RKO (cell line): ENCODE measurements at regions not wholly inside any gene's neighbourhood (a gene's known extent, or its start where the extent isn't known, plus 50 kb on each side); places are given as distances from the start of the nearest gene placed in this dataset.
"Not testable (repeated sequence)": the region's sequence is repeated elsewhere in the genome, so short reads cannot be mapped to it uniquely, and the experiment has no call there.

Experiments used
- DNase-seq: peaks from one replicate; pipeline ENCODE4 v3.0.0-alpha.2; 2016; ENCODE audit warnings: low spot score

DNA sequence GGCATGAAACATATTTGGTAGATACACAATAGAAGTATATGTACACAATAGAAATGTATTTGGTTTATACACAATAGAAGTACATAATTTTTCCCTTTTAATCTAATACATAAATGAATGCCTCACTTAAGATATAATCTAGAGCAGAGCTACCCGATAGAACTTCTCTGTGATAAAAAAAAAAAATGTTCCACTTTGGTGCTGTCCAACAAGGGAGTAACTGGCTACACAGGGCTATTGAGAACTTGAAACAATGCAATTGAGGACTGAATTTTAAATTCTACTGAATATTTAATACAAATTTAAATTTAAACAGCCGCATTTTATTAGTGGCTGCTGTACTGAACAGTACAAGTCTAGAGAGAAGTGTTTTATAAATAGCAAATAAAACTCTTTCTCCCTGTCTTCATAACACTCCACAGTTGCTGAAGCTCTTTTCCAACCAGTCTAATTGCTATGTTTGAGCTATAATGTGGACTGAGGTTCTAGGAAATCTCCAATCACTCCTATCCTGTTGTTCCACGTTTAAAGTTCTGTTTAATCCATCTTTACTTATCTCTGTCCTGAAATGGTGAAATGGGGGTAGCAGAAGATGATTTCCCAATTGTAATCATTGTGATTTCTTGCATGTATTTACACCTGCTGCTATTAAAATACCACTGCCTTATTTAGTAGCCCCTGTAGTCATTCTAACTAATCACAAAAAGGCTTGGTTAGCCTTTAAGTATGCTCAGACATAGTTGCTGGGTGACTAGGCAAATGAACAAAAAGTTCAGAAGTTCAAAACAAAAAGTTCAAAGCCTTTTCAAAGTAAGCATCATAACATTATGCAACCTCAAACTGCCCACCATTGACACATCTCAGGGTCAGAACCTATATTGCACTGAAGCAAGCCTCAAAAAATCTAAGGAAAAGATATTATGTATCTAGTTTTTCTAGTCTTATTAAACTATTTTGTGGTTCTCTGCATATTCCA is 192.3 kb upstream of the C1orf87 start:
- peak; percentile 32 for DNase-seq

DNA sequence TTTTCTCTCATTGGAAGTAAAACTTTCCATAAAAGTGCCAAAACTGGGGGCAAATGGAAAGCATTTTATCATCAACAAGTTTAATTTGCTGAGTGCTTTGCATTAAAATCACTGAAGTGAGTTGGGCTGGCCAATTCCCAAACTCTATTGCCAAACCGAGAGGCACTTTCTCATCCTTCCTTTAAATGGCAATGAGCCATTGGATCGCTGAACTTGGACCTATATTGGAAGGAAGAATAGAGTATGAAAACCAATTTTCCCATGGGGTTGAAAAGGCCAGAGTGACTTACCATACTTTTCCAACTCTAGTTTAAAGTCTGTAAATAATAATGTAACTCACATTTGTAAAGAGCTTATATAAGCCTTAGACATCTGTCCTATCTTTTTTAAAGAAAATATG is 189.1 kb upstream of the C1orf87 start:
- no peak for DNase-seq

DNA sequence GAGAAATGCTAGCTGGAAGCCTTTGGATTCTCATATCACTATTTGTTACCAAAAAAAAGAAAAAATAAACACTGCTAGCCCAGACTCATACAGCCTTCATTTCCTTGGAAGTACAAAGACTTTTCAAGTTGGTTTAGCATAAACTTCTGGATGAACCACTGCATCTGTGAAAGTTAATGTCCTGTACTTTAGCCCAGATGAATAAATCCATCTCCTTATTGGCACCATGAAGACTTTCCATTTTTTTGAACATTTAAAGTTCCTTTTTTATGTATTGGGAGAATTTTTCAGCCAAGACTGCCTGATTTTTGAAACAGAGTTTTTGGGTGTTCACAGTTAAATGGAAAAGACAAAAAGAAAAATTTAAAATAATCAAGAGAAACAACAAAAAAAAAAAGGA is 184.0 kb upstream of the C1orf87 start:
- DNase-seq = no peak

DNA sequence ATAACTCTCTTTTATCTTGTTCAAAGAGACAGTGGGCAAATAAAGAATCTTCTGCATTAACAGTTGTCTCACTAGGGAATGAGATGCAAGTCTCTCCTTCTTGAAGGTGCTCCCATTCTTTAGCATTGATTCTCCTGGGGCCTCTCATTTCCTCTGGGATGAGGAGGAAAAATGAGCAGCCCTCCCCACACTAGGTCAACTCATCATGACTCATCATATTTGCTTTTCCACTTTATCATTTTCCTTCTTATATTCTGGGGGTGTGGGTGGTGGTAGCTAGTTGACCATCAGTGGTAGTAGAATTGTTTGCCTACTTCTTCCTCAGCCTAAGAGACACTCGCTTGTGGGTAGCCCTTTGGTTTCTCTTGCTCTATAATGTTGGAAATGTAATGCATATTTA is 182.0 kb upstream of the C1orf87 start:
- DNase-seq = peak; percentile 37

DNA sequence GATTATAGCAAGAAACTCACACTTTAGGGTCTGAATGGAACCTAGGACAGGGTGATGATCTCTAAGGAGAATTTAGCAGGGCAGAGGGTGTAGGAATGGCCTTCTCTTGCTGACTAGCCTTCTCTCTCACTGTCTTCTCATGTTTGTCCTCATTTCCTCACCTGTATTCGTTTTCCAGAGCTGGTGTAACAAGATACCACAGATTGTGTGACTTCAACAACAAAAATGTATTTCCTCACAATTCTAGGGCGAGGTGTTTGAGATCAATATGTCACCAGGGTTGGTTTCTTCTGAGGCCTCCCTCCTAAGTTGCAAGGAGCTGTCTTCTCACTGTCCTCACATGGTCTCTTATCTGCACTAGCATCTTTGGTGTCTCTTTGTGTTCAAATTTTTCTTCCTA is 177.9 kb upstream of the C1orf87 start:
- no peak for DNase-seq

DNA sequence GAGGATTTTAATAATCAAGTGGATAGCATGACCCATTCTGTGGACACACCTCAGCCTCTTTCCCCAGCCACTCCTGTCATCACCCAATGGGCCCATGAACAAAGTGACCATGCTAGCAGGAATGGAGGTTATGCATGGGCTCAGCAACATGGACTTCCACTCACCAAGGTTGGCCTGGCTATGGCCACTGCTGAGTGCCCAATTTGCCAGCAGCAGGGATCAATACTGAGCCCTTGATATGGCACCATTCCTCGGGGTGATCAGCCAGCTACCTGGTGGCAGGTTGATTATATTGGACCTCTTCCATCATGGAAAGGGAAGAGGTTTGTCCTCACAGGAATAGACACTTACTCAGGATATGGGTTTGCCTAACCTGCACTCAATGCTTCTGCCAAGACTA is 173.9 kb upstream of the C1orf87 start:
- DNase-seq = not testable (repeated sequence)

DNA sequence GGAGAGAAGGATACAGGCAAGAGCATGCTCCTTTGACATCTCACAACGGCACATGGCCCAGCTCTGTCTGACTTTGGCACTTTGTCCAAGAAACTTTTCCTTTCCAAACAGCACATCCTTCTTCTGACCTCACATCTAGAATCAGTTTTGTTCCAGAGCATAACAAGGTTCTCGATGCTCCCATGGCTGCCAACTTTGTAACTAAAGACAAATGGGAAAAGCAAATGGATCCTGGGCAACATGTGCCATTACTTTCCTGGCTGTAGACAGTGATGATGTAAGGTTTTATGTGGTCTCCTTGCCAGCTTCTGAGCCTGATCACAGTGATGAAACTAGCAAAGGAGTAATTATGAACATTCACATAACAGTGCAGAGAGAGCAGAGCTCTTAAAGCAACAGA is 171.8 kb upstream of the C1orf87 start:
- DNase-seq = no peak

DNA sequence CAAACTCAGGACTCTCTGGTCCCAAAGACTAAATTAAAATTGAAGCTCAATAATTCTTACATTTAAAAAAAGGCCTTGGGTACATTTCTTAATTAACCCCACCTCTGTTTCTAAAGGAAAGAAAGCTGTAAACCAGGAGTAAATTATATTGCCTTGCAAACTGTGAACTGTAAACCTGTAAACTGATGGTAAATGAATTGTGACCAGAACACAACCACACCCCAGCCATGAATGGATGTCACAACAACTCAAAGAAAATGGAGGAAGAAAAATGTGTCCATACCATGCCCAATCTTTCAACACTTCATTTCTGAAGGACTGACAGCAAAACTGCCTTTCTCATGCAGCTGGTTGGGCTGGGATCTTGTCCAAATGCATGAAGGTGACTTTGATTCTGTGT is 171.3 kb upstream of the C1orf87 start:
- DNase-seq = no peak

DNA sequence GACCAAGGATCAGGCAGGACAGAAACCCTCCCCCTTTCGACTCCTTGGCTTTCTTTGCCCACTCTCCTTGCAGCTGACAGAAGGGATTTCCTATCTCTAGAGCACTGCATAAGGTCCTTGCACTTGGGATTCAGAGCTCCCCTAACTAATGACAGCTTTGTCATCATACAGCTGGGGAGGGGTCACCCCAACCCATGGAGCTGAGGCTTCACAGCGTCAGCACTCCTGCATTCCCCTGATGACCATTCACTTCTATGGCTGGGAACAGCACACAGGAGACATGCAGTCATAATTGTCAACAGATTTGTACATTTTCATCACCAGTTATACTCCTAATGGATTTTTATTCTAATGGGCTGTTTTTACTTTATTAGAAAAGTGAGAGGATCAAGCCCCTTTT is 161.7 kb upstream of the C1orf87 start:
- DNase-seq = no peak

DNA sequence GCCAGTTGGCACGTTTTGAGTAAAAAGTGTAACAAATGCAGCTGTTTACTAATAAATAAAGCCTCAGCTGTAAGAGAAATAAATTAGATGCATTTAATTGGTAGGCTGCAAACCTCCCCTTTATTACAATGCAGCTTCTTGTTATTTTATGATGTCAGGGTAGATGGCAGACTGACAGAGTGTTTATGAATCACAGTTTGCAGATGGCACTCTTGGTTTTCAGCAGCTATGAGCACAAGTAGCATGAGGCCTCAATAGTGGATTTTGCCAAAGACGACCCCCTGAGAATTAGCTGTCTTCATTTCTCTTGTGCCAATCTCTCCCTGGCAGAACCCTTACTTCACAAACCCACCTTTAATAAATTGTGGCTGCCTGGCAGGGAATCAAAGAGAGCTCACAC is 161.2 kb upstream of the C1orf87 start:
- DNase-seq = no peak

DNA sequence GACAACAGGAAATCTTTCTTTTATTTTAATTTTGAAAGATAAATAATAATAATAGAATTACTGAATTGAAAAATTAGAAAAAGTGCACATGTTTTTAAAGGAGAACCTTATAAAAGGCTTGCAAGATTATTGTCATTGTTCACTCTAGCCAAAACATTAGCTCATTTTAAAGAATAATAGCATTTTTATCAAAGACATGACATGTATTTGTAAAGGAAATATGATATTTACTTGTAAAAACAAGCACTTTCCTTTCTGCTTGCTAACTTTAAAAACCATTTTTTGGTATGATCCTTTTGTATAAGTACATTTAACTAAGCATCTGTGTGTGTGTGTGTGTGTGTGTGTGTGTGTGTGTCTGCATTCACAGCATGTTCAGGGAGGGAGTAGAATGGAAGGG is 156.3 kb upstream of the C1orf87 start:
- no peak for DNase-seq

DNA sequence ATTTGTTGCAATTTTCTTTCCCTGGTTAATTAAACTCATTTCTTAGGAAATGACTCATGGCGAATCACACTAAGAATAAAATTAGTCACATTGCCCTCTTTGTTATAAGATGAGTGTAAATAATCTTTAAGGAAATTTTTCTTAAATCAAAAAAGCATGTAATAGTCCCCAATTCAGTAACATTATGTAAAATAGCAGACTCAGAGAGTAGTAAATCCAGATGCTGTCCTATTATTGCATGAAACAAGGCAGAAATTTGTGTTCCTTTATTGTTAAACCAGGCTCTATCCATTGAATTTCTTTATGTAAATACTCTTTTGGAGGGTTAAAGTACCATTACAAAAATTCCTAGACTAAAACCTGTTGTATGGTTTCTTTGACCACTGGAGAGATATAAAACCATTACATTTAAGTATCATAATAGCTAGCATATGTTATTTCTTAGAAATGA is 154.5 kb upstream of the C1orf87 start:
- peak; percentile 56 for DNase-seq

DNA sequence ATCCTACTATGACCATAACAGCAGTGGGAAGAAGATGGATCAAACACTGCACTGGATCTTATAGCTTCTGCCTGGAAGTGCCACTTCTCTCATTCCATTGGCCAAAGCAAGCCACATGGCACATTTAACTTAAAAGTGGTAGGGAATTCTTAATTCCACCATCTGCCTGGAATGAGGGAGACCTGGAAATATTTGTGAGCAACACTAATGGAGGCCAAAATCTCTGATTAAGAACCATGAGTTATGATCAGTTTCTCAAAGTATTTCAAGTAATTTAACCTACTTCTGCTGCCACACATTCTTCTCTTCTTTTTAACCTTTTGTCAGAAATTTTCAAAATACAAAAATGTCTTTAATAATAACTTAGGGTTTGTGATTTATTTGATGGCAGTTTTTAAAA is 154.0 kb upstream of the C1orf87 start:
- DNase-seq = no peak

DNA sequence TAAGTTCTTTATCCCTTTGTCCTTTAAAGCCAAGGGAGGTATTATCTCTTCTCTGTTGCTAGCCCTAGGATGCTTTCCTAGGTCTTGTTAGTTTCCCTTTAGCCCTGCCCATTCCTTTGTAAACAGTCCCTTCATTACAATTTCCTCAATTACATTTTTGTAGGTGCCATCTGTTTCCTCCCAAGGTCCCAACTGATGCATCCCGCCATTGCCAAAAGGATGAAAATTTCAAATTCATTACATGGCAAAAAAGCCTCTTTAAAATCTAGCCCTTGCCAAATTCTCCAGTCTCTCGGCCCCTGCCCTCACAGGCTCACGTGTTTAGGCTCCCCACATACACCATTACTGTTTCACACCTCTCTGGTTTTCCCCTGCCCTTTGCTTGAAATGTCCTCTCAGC is 151.9 kb upstream of the C1orf87 start:
- no peak for DNase-seq

DNA sequence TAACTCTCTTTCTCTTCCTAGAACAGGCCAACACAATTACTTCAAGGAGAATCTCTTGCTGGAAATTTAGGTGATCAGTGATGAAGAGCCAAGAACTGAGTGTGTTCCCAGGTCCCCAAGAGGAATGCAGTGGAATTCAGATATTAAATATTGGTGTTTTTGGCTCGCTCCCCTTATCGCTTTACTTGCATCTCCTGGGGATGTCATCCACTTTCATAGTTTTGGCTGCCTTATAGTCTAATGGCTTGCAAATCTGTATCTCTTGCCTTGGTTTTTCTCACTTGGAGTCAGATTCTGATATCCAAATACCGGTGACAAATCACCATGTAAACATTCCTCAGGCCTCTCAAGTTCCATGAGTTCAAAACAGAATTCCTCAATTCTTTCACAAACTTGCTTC is 151.0 kb upstream of the C1orf87 start:
- DNase-seq = no peak

DNA sequence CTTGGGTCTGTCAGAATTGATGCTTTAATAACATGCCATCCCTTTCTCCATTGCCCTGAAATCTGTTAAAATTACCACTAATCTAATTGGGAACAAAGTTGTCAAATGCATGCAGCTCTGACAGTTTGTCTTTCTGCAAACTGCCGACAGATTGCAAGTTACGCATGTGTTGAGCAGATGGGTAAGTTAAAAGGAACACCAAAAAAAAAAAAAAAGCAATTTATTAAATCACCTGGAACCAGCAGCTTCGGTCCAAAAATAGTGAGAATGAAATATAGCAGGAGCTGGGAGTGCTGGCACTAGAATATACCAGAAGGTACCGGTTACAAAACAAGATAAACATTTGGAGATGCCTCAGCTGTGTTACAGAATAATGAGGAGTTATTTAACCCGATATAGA is 149.6 kb upstream of the C1orf87 start:
- DNase-seq = no peak

DNA sequence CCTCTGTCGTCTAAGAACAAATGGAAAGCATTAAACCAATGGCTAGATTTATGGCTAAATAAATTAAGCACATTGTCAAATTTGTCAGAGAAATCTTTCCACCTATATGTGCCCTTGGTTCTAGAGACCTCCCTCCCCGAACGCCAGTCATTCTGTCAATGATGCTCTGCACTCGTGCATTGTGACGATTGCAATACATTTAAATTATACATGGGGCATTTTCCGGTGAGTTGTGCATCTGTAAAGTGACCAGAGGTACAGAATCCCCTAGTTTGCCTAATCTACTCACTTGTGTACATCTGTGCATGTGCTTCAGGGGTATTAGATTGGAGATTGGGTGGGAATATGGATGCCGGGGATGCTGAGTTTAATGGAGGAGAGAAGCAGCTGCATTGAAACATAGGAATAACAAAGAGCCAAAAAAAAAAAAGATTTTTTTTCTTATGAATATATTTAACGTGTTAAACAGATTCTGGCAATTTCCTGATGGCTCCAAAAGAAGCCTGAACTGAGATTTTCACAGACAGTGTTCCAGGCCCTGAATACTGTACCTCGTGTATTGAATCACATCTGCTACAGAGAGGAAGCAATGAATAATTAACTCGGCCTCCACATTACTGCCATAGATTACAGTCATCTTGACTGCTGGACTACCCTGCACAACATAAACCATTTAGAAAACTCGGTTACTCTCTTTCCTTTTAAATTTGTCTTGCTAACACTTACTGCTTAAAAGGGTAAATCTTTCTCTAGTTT is 149.0 kb upstream of the C1orf87 start:
- no peak for DNase-seq

DNA sequence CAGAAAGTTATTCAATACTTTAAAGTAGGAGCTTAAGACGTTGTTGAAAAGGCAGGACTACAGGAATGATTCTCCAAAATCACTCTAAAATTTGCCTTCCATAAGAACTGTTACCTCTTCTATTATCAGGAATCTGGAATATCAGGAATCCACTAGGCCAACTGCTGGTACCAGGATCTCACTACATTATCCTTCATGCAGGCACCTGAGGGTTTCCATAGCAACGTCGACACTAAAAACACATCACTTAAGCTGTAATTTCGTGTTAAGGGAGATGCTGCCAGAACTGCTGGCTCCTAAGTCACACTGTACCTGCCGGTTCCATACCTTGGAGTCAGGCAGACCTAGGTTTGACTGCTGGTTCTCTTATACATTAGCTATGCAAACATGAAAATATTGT is 139.7 kb upstream of the C1orf87 start:
- DNase-seq = no peak

DNA sequence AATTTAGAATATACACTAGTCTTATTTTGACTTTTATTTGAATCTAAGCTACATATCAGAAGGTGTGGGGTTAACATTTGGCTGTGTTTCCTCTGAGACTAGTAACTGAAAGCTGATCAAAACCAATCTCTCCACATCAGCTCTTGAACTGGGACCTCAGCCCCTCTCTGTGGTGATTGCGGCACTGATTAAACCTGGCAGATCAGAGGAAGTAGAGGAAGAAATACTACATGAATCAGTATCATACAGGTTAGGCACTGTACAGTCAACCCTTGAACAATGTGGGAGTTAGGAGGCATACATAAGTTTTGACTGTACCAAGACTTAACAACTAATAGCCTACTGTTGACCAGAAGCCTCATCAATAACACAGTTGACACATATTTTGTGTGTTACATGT is 122.5 kb upstream of the C1orf87 start:
- no peak for DNase-seq

DNA sequence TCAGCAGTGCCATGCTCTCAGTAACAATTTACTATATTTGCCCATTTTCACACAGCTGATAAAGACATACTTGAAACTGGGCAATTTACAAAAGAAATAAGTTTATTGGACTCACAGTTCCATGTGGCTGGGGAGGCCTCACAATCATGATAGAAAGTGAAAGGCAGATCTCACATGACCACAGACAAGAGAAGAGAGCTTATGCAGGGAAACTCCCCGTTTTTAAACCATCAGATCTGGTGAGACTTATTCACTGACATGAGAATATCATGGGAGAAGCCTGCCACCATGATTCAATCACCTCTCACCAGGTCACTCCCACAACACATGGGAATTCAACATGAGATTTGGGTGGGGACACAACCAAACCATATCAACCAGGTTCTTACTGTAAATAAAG is 112.1 kb upstream of the C1orf87 start:
- no peak for DNase-seq

DNA sequence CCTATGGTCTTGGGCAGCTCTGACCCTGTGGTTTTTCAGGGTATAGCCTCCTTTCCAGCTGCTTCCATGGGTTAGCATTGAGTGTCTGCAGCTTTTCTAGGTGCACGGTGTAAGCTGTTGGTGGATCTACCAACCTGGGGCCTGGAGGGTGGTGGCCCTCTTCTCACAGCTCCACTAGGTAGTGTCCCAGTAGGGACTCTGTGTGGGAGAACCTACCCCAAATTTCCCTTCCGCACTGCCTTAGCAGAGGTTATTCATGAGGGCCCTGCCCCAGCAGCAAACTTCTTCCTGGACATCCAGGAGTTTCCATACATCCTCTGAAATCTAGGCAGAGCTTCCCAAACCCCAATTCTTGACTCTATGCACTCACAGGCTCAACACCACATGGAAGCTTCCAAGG is 111.0 kb upstream of the C1orf87 start:
- no peak for DNase-seq

DNA sequence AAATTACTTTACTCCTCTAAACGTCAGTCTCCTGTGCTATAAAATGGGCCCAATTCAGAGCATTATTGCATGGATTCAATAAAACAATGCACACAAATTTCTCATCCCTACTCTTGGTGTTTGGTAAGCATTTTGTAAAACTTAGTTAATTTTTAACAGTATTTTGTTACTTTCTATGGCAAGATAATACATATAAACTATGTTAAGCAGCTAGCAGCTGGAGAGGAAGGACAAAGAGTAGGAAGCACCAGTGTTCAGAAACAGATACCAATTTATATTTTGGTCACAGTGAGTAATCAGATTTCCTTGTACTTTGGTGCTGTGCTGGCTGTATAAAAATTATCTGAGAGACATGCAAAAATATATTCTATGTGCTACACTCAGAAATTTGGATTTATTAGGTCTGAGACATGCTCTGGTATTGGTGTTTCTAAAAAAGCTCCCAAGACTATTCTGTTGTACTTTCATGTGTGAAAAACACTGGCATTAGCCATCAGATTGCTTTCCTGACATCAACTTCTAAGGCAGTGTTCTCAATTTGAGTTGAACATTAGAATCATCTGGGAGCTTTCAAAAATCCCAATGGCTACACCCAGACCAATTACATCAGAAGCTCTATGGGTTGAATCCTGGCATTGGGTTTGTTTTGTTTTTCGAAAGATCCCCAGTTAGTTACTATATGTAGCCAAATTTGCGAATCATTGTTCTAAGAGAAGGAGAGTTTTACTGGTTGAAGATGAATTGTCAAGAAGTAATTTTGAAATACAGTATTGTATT is 100.3 kb upstream of the C1orf87 start:
- DNase-seq = no peak

DNA sequence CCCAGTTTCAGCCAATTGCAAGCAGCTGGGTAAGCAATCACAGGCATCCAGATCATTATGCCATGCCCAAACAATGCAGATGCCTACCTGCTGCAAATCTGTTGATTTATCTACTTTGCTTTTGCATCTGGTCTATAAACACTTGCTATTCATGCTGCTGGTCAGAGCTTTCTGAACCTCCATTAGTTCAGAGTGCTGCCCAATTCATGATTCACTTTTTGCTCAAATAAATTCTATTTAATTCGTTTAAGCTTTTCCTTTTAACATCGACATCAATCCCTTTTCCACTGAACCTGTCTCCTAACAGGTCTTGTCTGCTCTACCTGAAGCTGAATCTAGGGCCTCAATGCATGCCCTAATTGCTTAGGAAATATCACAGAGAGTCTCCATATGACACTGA is 99.4 kb upstream of the C1orf87 start:
- DNase-seq = no peak
